WTC11 (cell line): ENCODE measurements at regions not wholly inside any gene's neighbourhood (a gene's known extent, or its start where the extent isn't known, plus 50 kb on each side); places are given as distances from the start of the nearest gene placed in this dataset.

Experiments
- ATAC-seq: fragments of 200-7000 bp; cut with Tn5 transposase; 2 replicates; pipeline ENCODE4 v1.10.0; 2021; ENCODE audit warnings: mild to moderate bottlenecking, moderate library complexity
- CTCF ChIA-PET: fragments of 300-600 bp; sonication (Branson Sonifier 250); formaldehyde crosslinking; loops from one replicate; lab custom pipeline; 2021; ENCODE audit warnings: antibody characterized with exemption; lab: Charles Lee
- POLR2A ChIA-PET: fragments of 350-600 bp; sonication (Branson Sonifier 250); formaldehyde crosslinking; loops from one replicate; lab custom pipeline; 2021; ENCODE audit warnings: antibody characterized with exemption; lab: Charles Lee
- DNase-seq: peaks from one replicate; pipeline ENCODE4 v3.0.0; 2021; ENCODE audit warnings: low spot score
- H3K27ac Mint-ChIP-seq: 2 replicates; pipeline ENCODE4 v1.8.0; 2021; ENCODE audit warnings: mixed read lengths
- H3K27me3 Mint-ChIP-seq: 2 replicates; pipeline ENCODE4 v1.8.0; 2021; ENCODE audit warnings: low read depth, mild to moderate bottlenecking, moderate library complexity, mixed read lengths
- H3K36me3 Mint-ChIP-seq: 2 replicates; pipeline ENCODE4 v1.8.0; 2021; ENCODE audit warnings: mixed read lengths
- H3K4me1 Mint-ChIP-seq: 2 replicates; pipeline ENCODE4 v1.8.0; 2022; ENCODE audit warnings: mixed read lengths
- H3K4me3 Mint-ChIP-seq: 2 replicates; pipeline ENCODE4 v1.8.0; 2021; ENCODE audit warnings: mild to moderate bottlenecking, moderate library complexity, mixed read lengths
- H3K9me3 Mint-ChIP-seq: 2 replicates; pipeline ENCODE4 v1.8.0; 2021; ENCODE audit warnings: mixed read lengths
- ETV6 ChIP-seq: sonication (generic); formaldehyde crosslinking; IDR thresholded peaks from 2 replicates; pipeline ENCODE4 v1.8.1; 2022; ENCODE audit warnings: mild to moderate bottlenecking, missing genetic modification reagents
- FOXJ3 ChIP-seq: sonication (generic); formaldehyde crosslinking; IDR thresholded peaks from 2 replicates; pipeline ENCODE4 v1.9.0; 2021; ENCODE audit warnings: missing genetic modification reagents, mild to moderate bottlenecking, borderline replicate concordance
- JAZF1 ChIP-seq: fragments of 250-450 bp; sonication (Bioruptor Pico); IDR thresholded peaks from 2 replicates; pipeline ENCODE4 v1.9.0; 2021; ENCODE audit warnings: moderate library complexity, mild to moderate bottlenecking, inconsistent platforms
- NFYB ChIP-seq: sonication (generic); formaldehyde crosslinking; conservative IDR thresholded peaks from 2 replicates; pipeline ENCODE4 v1.8.0; 2022; ENCODE audit warnings: low read depth, missing genetic modification reagents
- NR2C2 ChIP-seq: sonication (generic); formaldehyde crosslinking; IDR thresholded peaks from 2 replicates; pipeline ENCODE4 v1.8.0; 2022; ENCODE audit warnings: mild to moderate bottlenecking, missing genetic modification reagents
- ZBTB21 ChIP-seq: sonication (generic); formaldehyde crosslinking; IDR thresholded peaks from 2 replicates; pipeline ENCODE4 v1.8.1; 2023; ENCODE audit warnings: mild to moderate bottlenecking, missing genetic modification reagents, borderline replicate concordance
- ZNF121 ChIP-seq: sonication (generic); formaldehyde crosslinking; IDR thresholded peaks from 2 replicates; pipeline ENCODE4 v1.8.0; 2023; ENCODE audit warnings: missing genetic modification reagents
- ZNF138 ChIP-seq: sonication (generic); formaldehyde crosslinking; conservative IDR thresholded peaks from 2 replicates; pipeline ENCODE4 v1.8.1; 2022; ENCODE audit warnings: mild to moderate bottlenecking, moderate library complexity, missing genetic modification reagents
- ZNF423 ChIP-seq: fragments of 250-450 bp; sonication (Bioruptor Pico); IDR thresholded peaks from 2 replicates; pipeline ENCODE4 v2.1.2; 2022; ENCODE audit warnings: mild to moderate bottlenecking, moderate library complexity
- ZNF671 ChIP-seq: fragments of 250-450 bp; sonication (Bioruptor Pico); IDR thresholded peaks from 2 replicates; pipeline ENCODE4 v1.8.0; 2021; ENCODE audit warnings: mild to moderate bottlenecking
- TF ChIP-seq, protein P1 (sequence below): sonication (generic); formaldehyde crosslinking; IDR thresholded peaks from 2 replicates; pipeline ENCODE4 v1.8.1; 2023; ENCODE audit warnings: mild to moderate bottlenecking, missing genetic modification reagents, borderline replicate concordance
- TF ChIP-seq, protein P2 (sequence below): fragments of 250-450 bp; sonication (Bioruptor Pico); IDR thresholded peaks from 2 replicates; pipeline ENCODE4 v1.9.0; 2021; ENCODE audit warnings: moderate library complexity, mild to moderate bottlenecking, inconsistent platforms, borderline replicate concordance
- TF ChIP-seq, protein P3 (sequence below): sonication (generic); formaldehyde crosslinking; IDR thresholded peaks from 2 replicates; pipeline ENCODE4 v1.8.1; 2022; ENCODE audit warnings: mild to moderate bottlenecking, moderate library complexity, missing genetic modification reagents
- TF ChIP-seq, protein P4 (sequence below): sonication (generic); formaldehyde crosslinking; IDR thresholded peaks from 2 replicates; pipeline ENCODE4 v1.8.0; 2023; ENCODE audit warnings: missing genetic modification reagents
- TF ChIP-seq, protein P5 (sequence below): fragments of 250-450 bp; sonication (Bioruptor Pico); IDR thresholded peaks from 2 replicates; pipeline ENCODE4 v2.1.2; 2022; ENCODE audit warnings: mild to moderate bottlenecking, moderate library complexity
- TF ChIP-seq, protein P6 (sequence below): sonication (generic); formaldehyde crosslinking; IDR thresholded peaks from 2 replicates; pipeline ENCODE4 v1.8.0; 2022; ENCODE audit warnings: mild to moderate bottlenecking, missing genetic modification reagents
- TF ChIP-seq, protein P7 (sequence below): fragments of 200-600 bp; IDR thresholded peaks from 2 replicates; pipeline ENCODE4 v1.8.0; 2022; ENCODE audit warnings: antibody characterized with exemption
- TF ChIP-seq, protein P8 (sequence below): sonication (generic); formaldehyde crosslinking; IDR thresholded peaks from 2 replicates; pipeline ENCODE4 v1.8.0; 2023; ENCODE audit warnings: mild to moderate bottlenecking, missing genetic modification reagents

DNA sequence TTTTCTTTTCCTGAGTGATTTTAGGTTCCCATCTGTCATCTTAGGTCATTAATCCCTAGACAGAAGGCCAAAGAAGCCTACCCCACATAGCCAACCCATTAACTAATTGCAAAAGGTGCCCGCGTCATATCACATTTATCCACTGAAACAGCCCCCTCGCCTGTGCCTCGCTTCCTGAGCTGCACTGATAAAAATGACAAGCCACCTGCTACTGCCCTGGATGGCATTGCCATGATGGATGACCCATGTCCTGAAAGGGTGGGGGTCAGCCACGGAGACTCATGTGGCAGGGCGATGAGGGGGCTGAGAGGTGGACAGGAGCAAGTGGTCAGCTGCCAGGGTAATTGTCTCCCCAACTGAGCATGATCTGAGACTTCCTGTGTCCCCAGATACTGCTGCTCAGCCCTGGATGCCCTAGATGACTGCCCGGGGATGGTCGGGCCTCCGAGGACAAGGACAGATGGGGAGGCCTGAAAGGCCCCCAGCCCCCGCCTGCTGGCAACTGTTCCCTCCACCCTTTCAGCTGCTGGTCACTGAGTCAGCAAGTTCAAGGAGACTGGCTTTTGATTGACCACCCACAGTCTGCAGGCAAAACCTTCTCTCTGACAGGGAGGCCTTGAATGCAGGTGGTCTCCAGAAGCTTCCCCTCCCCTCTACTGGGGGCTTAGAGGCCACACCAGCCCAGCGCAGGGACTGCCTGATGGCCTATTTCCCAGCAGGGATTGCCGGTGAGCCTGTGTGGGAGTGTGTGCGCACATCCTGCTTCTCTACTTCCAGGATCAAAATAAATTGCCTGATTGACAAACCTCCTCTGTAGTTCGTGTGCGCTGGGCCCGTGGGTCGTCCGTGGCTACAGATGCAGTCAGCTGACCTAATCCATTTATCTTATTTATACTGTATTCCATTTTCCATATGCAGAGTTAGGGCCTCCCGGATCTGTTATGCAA is 496.3 kb downstream of the BCOR start (continued):
- TF ChIP-seq, protein P1, sequence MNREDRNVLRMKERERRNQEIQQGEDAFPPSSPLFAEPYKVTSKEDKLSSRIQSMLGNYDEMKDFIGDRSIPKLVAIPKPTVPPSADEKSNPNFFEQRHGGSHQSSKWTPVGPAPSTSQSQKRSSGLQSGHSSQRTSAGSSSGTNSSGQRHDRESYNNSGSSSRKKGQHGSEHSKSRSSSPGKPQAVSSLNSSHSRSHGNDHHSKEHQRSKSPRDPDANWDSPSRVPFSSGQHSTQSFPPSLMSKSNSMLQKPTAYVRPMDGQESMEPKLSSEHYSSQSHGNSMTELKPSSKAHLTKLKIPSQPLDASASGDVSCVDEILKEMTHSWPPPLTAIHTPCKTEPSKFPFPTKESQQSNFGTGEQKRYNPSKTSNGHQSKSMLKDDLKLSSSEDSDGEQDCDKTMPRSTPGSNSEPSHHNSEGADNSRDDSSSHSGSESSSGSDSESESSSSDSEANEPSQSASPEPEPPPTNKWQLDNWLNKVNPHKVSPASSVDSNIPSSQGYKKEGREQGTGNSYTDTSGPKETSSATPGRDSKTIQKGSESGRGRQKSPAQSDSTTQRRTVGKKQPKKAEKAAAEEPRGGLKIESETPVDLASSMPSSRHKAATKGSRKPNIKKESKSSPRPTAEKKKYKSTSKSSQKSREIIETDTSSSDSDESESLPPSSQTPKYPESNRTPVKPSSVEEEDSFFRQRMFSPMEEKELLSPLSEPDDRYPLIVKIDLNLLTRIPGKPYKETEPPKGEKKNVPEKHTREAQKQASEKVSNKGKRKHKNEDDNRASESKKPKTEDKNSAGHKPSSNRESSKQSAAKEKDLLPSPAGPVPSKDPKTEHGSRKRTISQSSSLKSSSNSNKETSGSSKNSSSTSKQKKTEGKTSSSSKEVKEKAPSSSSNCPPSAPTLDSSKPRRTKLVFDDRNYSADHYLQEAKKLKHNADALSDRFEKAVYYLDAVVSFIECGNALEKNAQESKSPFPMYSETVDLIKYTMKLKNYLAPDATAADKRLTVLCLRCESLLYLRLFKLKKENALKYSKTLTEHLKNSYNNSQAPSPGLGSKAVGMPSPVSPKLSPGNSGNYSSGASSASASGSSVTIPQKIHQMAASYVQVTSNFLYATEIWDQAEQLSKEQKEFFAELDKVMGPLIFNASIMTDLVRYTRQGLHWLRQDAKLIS (CRISPR knock-in tag), result no peak
- TF ChIP-seq, all 79 proteins: peak for 0

DNA sequence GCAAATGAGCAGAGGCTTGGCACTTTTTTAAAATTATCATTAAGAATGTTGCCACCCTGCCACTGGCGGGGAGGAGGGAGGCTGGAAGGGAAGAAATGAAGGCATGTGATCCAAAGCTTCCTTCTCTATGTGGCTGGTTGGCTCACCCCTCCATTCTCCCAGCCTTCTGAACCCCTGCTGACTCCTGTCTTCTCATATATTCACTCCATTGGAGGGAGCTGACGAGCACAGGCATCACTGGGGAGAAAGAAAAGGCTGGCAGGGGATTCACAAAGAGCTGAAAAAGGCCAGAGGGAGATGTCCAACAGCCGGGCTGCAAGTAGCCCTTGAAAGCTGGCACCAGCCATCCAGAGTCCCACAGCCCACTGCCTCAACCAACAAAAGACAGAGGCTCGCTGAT is 495.6 kb downstream of the BCOR start:
- Mint-ChIP-seq H3K27me3 (no peaks in the 10 kb centered on the region; the same call in 1 of the 2 replicates), H3K36me3 (peaks cover 4% of the 10 kb centered on the region; the same call in 1 of the 2 replicates), H3K9me3 (peaks cover 6% of the 10 kb centered on the region), H3K4me3 (no peak overlapping the region), H3K27ac (no peak overlapping the region), H3K4me1 (peaks cover 9% of the 10 kb centered on the region)
- TF ChIP-seq FOXJ3 (CRISPR knock-in tag) (no peak), NFYB (CRISPR knock-in tag) (no peak), ZBTB21 (no peak), ZNF121 (CRISPR knock-in tag) (no peak), JAZF1 (CRISPR knock-in tag) (no peak)
- TF ChIP-seq, protein P2, sequence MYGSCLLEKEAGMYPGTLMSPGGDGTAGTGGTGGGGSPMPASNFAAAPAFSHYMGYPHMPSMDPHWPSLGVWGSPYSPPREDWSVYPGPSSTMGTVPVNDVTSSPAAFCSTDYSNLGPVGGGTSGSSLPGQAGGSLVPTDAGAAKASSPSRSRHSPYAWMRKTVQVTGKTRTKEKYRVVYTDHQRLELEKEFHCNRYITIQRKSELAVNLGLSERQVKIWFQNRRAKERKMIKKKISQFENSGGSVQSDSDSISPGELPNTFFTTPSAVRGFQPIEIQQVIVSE, result no peak
- TF ChIP-seq, protein P3, sequence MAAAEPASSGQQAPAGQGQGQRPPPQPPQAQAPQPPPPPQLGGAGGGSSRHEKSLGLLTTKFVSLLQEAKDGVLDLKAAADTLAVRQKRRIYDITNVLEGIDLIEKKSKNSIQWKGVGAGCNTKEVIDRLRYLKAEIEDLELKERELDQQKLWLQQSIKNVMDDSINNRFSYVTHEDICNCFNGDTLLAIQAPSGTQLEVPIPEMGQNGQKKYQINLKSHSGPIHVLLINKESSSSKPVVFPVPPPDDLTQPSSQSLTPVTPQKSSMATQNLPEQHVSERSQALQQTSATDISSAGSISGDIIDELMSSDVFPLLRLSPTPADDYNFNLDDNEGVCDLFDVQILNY (CRISPR knock-in tag), result no peak
- TF ChIP-seq, protein P4, sequence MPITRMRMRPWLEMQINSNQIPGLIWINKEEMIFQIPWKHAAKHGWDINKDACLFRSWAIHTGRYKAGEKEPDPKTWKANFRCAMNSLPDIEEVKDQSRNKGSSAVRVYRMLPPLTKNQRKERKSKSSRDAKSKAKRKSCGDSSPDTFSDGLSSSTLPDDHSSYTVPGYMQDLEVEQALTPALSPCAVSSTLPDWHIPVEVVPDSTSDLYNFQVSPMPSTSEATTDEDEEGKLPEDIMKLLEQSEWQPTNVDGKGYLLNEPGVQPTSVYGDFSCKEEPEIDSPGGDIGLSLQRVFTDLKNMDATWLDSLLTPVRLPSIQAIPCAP, result no peak
- TF ChIP-seq, protein P5, sequence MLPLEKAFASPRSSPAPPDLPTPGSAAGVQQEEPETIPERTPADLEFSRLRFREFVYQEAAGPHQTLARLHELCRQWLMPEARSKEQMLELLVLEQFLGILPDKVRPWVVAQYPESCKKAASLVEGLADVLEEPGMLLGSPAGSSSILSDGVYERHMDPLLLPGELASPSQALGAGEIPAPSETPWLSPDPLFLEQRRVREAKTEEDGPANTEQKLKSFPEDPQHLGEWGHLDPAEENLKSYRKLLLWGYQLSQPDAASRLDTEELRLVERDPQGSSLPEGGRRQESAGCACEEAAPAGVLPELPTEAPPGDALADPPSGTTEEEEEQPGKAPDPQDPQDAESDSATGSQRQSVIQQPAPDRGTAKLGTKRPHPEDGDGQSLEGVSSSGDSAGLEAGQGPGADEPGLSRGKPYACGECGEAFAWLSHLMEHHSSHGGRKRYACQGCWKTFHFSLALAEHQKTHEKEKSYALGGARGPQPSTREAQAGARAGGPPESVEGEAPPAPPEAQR (CRISPR knock-in tag), result no peak
- POLR2A ChIA-PET, result no interaction called here
- CTCF ChIA-PET, result interaction anchor here (0.6 to 0.9 kb wide), 2 partner anchors 215 to 374 kb away, joined by 3 read pairs; no protein-coding TSS in a partner anchor
- DNase-seq (no peak), ATAC-seq (no peak)

DNA sequence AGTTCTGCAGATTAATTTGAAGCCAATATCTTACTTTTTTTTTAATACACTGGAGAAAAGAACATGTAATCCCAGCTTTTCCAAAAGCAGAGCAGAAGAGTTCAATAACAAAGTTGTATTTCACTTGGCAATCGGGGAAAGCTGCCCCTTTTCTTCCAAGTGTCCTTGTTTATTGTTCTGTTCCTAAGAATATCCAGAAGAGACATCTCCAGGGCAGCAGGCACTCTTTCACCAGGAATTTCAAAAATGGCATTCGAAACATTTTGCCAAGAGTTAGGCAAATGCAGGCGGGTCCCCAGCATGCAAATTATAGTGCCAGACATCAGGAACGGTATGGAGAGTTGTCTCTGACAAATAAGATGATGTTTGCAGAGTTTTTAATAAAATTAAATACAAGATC is 494.5 kb downstream of the BCOR start:
- POLR2A ChIA-PET, result no interaction called here
- no peak for DNase-seq
- H3K9me3 Mint-ChIP-seq, result peaks cover 11% of the 10 kb centered on the region
- TF ChIP-seq NR2C2 (CRISPR knock-in tag), result no peak
- TF ChIP-seq, protein P6, sequence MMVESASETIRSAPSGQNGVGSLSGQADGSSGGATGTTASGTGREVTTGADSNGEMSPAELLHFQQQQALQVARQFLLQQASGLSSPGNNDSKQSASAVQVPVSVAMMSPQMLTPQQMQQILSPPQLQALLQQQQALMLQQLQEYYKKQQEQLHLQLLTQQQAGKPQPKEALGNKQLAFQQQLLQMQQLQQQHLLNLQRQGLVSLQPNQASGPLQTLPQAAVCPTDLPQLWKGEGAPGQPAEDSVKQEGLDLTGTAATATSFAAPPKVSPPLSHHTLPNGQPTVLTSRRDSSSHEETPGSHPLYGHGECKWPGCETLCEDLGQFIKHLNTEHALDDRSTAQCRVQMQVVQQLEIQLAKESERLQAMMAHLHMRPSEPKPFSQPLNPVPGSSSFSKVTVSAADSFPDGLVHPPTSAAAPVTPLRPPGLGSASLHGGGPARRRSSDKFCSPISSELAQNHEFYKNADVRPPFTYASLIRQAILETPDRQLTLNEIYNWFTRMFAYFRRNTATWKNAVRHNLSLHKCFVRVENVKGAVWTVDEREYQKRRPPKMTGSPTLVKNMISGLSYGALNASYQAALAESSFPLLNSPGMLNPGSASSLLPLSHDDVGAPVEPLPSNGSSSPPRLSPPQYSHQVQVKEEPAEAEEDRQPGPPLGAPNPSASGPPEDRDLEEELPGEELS (CRISPR knock-in tag), result no peak
- TF ChIP-seq, protein P7, sequence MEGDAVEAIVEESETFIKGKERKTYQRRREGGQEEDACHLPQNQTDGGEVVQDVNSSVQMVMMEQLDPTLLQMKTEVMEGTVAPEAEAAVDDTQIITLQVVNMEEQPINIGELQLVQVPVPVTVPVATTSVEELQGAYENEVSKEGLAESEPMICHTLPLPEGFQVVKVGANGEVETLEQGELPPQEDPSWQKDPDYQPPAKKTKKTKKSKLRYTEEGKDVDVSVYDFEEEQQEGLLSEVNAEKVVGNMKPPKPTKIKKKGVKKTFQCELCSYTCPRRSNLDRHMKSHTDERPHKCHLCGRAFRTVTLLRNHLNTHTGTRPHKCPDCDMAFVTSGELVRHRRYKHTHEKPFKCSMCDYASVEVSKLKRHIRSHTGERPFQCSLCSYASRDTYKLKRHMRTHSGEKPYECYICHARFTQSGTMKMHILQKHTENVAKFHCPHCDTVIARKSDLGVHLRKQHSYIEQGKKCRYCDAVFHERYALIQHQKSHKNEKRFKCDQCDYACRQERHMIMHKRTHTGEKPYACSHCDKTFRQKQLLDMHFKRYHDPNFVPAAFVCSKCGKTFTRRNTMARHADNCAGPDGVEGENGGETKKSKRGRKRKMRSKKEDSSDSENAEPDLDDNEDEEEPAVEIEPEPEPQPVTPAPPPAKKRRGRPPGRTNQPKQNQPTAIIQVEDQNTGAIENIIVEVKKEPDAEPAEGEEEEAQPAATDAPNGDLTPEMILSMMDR, result no peak
- TF ChIP-seq ETV6 (CRISPR knock-in tag), result no peak
- no peak for TF ChIP-seq ZNF423
- TF ChIP-seq ZNF671 (CRISPR knock-in tag), result no peak
- TF ChIP-seq, protein P8, sequence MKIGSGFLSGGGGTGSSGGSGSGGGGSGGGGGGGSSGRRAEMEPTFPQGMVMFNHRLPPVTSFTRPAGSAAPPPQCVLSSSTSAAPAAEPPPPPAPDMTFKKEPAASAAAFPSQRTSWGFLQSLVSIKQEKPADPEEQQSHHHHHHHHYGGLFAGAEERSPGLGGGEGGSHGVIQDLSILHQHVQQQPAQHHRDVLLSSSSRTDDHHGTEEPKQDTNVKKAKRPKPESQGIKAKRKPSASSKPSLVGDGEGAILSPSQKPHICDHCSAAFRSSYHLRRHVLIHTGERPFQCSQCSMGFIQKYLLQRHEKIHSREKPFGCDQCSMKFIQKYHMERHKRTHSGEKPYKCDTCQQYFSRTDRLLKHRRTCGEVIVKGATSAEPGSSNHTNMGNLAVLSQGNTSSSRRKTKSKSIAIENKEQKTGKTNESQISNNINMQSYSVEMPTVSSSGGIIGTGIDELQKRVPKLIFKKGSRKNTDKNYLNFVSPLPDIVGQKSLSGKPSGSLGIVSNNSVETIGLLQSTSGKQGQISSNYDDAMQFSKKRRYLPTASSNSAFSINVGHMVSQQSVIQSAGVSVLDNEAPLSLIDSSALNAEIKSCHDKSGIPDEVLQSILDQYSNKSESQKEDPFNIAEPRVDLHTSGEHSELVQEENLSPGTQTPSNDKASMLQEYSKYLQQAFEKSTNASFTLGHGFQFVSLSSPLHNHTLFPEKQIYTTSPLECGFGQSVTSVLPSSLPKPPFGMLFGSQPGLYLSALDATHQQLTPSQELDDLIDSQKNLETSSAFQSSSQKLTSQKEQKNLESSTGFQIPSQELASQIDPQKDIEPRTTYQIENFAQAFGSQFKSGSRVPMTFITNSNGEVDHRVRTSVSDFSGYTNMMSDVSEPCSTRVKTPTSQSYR (CRISPR knock-in tag), result no peak
- no peak for TF ChIP-seq ZNF138

More for the DNA sequence above, 494.5 kb downstream of the BCOR start:
- H3K27me3 Mint-ChIP-seq, result no peaks in the 10 kb centered on the region; the same call in 1 of the 2 replicates
- H3K4me1 Mint-ChIP-seq, result peaks cover 9% of the 10 kb centered on the region
- H3K27ac Mint-ChIP-seq, result no peak overlapping the region
- no peak overlapping the region for H3K4me3 Mint-ChIP-seq
- peaks cover 4% of the 10 kb centered on the region; the same call in 1 of the 2 replicates for H3K36me3 Mint-ChIP-seq
- CTCF ChIA-PET, result no interaction called here
- no peak for ATAC-seq
